Esophagus squamous epithelium (tissue), 5 donors: ENCODE measurements at regions not wholly inside any gene's neighbourhood (a gene's known extent, or its start where the extent isn't known, plus 50 kb on each side); places are given as distances from the start of the nearest gene placed in this dataset.

Experiments
- DNase-seq: peaks from one replicate; lab custom pipeline; 2025; lab: John Stamatoyannopoulos, UW
- H3K27ac ChIP-seq, 4 donors: fragments of 200-600 bp; sonication (generic); one replicate each; pipeline ENCODE4 v1.5.1; 2016 to 2019; ENCODE audit warnings: mild to moderate bottlenecking in 1 of 4
- H3K27me3 ChIP-seq, 4 donors: fragments of 200-600 bp; sonication (generic); 1 replicate in 3 of 4; 2 replicates in 1 of 4; pipeline versions ENCODE4 v1.5.1 to v1.6.0; 2017 to 2021; ENCODE audit warnings: antibody characterized with exemption in 1 of 4
- H3K36me3 ChIP-seq, 3 donors: fragments of 200-600 bp; sonication (generic); one replicate each; pipeline ENCODE4 v1.5.1; 2016 to 2019
- H3K4me1 ChIP-seq, 3 donors: fragments of 200-600 bp; sonication (generic); one replicate each; pipeline ENCODE4 v1.5.1; 2017 to 2019
- H3K4me3 ChIP-seq, 4 donors: fragments of 200-600 bp; sonication (generic); 1 replicate in 3 of 4; 2 replicates in 1 of 4; pipeline ENCODE4 v1.5.1; 2016 to 2019; ENCODE audit warnings: mild to moderate bottlenecking in 2 of 4, moderate library complexity in 1 of 4
- H3K9me3 ChIP-seq, 3 donors: fragments of 200-600 bp; sonication (generic); one replicate each; pipeline ENCODE4 v1.5.1; 2016 to 2019
- CTCF ChIP-seq, 6 experiments: fragments of 450-650 bp in 4 of 6; fragments of 200-600 bp in 2 of 6; sonication (generic) in 2 of 6; IDR thresholded peaks; one replicate each; pipeline ENCODE4 v1.5.1; 2016 to 2019; ENCODE audit warnings: antibody characterized with exemption in 6 of 6, mild to moderate bottlenecking in 4 of 6, moderate library complexity in 4 of 6
- POLR2A ChIP-seq, 4 donors: fragments of 450-650 bp; IDR thresholded peaks; one replicate each; pipeline ENCODE4 v1.6.1; 2017; ENCODE audit warnings: antibody characterized with exemption in 4 of 4, mild to moderate bottlenecking in 4 of 4, moderate library complexity in 3 of 4
- WGBS, 2 donors: methylation state at CpG; one replicate each; pipeline ENCODE4 v1.1.5; 2018; 5-methylcytosine and 5-hydroxymethylcytosine counted together
- intact Hi-C: fragments of 100-400 bp; cut with DNase I; formaldehyde crosslinking; loops from one replicate; pipeline ENCODE4 v1.15.0; 2022
- donor health status: DM: yes; HTN: yes; CAD: no.

GRCh38 chr7:119413314-119413805, 859.6 kb upstream of the KCND2 start:
- Histone ChIP-seq H3K4me3 (no peak overlapping the region), H3K36me3 (no peaks in the 10 kb centered on the region), H3K4me1 (no peaks in the 10 kb centered on the region), H3K27ac (no peak overlapping the region), H3K27me3 (no peaks in the 10 kb centered on the region), H3K9me3 (peaks cover 0 to 17% (median 7%) of the 10 kb centered on the region in 3 donors)
- intact Hi-C loops = no loop called here
- no peak for DNase-seq
- 80 to 100% methylated on average over 1 of the region's 22 CpGs for WGBS, 2 donors
- no peak for TF ChIP-seq CTCF (IDR thresholded peaks at IDR 0.05)
- TF ChIP-seq POLR2A (IDR thresholded peaks at IDR 0.05) = no peak

- H3K27me3 ChIP-seq = no peaks in the 10 kb centered on the region
- no peaks in the 10 kb centered on the region for H3K36me3 ChIP-seq
- TF ChIP-seq CTCF (IDR thresholded peaks at IDR 0.05) = no peak
- no peak for TF ChIP-seq POLR2A (IDR thresholded peaks at IDR 0.05)
- no peak overlapping the region for H3K27ac ChIP-seq
- DNase-seq = no peak
- intact Hi-C loops = no loop called here
- no peaks in the 10 kb centered on the region for H3K4me1 ChIP-seq
- no peak overlapping the region for H3K4me3 ChIP-seq
- 68 to 73% methylated on average over 4 of the region's 4 CpGs for WGBS, 2 donors
- peaks cover 0 to 17% (median 7%) of the 10 kb centered on the region in 3 donors for H3K9me3 ChIP-seq
These were observed 857.3 kb upstream of the KCND2 start for GRCh38 chr7:119415682-119416081.

- H3K27me3 ChIP-seq = no peaks in the 10 kb centered on the region
- WGBS, 2 donors = 50 to 67% methylated on average over 1 of the region's 1 CpG
- H3K4me1 ChIP-seq = no peaks in the 10 kb centered on the region
- intact Hi-C loops = no loop called here
- no peak for DNase-seq
- H3K9me3 ChIP-seq = no peaks in the 10 kb centered on the region
- no peak for TF ChIP-seq CTCF (IDR thresholded peaks at IDR 0.05)
- TF ChIP-seq POLR2A (IDR thresholded peaks at IDR 0.05) = no peak
- no peak overlapping the region for H3K27ac ChIP-seq
- H3K36me3 ChIP-seq = no peaks in the 10 kb centered on the region
- no peak overlapping the region for H3K4me3 ChIP-seq
These were observed 851.3 kb upstream of the KCND2 start for GRCh38 chr7:119421657-119422056.

- no peaks in the 10 kb centered on the region for H3K27me3 ChIP-seq
- H3K36me3 ChIP-seq = no peaks in the 10 kb centered on the region
- H3K27ac ChIP-seq = no peak overlapping the region
- H3K9me3 ChIP-seq = no peaks in the 10 kb centered on the region
- WGBS, 2 donors = 46 to 57% methylated on average over 2 of the region's 2 CpGs
- TF ChIP-seq POLR2A (IDR thresholded peaks at IDR 0.05) = no peak
- TF ChIP-seq CTCF (IDR thresholded peaks at IDR 0.05) = no peak
- no peak for DNase-seq
- intact Hi-C loops = no loop called here
- H3K4me1 ChIP-seq = no peaks in the 10 kb centered on the region
- no peak overlapping the region for H3K4me3 ChIP-seq
These were observed 836.1 kb upstream of the KCND2 start for GRCh38 chr7:119436882-119437281.

- no peak overlapping the region for H3K27ac ChIP-seq
- DNase-seq = no peak
- intact Hi-C loops = no loop called here
- TF ChIP-seq POLR2A (IDR thresholded peaks at IDR 0.05) = no peak
- TF ChIP-seq CTCF (IDR thresholded peaks at IDR 0.05) = no peak
- H3K36me3 ChIP-seq = no peaks in the 10 kb centered on the region
- 5 to 11% methylated on average over 1 of the region's 1 CpG for WGBS, 2 donors
- H3K4me1 ChIP-seq = no peaks in the 10 kb centered on the region
- H3K9me3 ChIP-seq = no peaks in the 10 kb centered on the region
- no peak overlapping the region for H3K4me3 ChIP-seq
- no peaks in the 10 kb centered on the region for H3K27me3 ChIP-seq
These were observed 834.7 kb upstream of the KCND2 start for GRCh38 chr7:119438315-119438714.
